ENCODE measurements at regions not wholly inside any gene's neighbourhood (a gene's known extent, or its start where the extent isn't known, plus 50 kb on each side); places are given as distances from the start of the nearest gene placed in this dataset.

DNA sequence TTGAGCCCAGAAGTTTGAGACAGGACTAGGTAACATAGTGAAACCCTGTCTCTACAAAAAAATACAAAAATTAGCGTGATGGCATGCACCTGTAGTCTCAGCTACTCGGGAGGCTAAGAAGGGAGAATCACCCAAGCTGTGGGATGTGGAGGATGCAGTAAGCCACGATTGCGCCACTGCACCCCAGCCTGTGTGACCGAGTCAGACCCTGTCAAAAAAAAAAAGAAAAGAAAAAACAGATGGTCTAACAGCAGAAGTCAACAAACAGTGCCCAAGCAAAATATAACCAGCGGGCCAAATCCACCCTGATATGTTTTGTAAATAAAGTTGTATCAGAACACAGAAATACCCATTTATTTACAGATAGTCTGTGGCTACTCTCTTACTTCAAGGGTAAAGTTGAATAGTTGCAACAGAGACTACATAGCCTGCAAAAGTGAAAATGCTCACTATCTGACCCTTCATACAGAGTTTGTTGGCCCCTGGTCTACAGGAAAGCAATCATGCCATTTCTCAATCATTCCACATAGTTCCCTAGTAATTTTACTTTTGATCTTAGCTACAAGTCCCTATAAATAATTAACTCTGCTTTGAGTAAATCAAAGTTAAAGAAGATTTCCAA is 383.7 kb downstream of the TLE1 start:
- DNase-seq (ENCODE audit: low read depth) = no peak

DNA sequence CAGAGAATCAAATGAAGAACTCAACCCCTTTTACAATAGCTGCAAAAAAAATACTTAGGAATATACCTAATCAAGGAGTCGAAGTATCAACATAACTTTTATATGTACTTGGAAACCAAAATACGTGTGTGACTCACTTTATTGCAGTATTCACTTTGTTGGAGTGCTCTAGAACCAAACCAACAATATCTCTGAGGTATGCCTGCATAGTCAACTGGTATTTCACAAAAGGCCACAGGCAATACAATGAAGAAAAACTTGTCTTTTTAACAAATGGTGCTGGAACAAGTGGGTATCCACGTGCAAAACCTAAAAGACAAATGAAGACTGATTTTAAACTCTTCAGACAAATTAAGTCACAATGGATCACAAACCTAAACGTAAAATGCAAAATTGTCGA is 385.7 kb downstream of the TLE1 start:
- TF ChIP-seq, protein P1, sequence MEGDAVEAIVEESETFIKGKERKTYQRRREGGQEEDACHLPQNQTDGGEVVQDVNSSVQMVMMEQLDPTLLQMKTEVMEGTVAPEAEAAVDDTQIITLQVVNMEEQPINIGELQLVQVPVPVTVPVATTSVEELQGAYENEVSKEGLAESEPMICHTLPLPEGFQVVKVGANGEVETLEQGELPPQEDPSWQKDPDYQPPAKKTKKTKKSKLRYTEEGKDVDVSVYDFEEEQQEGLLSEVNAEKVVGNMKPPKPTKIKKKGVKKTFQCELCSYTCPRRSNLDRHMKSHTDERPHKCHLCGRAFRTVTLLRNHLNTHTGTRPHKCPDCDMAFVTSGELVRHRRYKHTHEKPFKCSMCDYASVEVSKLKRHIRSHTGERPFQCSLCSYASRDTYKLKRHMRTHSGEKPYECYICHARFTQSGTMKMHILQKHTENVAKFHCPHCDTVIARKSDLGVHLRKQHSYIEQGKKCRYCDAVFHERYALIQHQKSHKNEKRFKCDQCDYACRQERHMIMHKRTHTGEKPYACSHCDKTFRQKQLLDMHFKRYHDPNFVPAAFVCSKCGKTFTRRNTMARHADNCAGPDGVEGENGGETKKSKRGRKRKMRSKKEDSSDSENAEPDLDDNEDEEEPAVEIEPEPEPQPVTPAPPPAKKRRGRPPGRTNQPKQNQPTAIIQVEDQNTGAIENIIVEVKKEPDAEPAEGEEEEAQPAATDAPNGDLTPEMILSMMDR (IDR thresholded peaks at IDR 0.05; ENCODE audit: control insufficient read depth, extremely low read depth, insufficient read depth) = no peak
- no peak for DNase-seq (ENCODE audit: low read depth)
- no peak overlapping the region for H3K4me3 ChIP-seq (ENCODE audit: low read depth, low read length)

More for the DNA sequence above, 383.7 kb downstream of the TLE1 start:
- TF ChIP-seq, protein P1 (IDR thresholded peaks at IDR 0.05; ENCODE audit: control insufficient read depth, extremely low read depth, insufficient read depth) = no peak
- no peak overlapping the region for H3K4me3 ChIP-seq (ENCODE audit: low read depth, low read length)

DNA sequence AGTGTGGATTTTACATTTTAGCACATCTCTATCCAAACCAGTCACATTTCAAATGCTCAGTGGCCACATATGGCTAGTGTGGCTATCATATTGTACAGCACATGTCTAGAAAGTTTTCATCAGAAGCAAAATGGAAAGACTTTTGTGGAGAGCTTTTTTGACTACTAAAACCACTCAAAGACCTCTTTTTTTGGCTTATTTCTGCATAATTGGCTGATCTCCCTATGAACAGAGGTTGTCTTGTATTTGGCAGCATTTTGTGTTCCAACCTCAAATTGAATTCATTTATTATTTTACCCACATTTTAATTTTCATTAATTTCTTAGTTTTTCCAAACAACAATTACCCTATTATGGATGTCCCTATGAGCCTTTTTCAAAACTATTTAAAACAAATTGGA is 395.7 kb downstream of the TLE1 start:
- no peak overlapping the region for H3K4me3 ChIP-seq (ENCODE audit: low read depth, low read length)
- TF ChIP-seq, protein P1 (IDR thresholded peaks at IDR 0.05; ENCODE audit: control insufficient read depth, extremely low read depth, insufficient read depth) = no peak
- no peak for DNase-seq (ENCODE audit: low read depth)

DNA sequence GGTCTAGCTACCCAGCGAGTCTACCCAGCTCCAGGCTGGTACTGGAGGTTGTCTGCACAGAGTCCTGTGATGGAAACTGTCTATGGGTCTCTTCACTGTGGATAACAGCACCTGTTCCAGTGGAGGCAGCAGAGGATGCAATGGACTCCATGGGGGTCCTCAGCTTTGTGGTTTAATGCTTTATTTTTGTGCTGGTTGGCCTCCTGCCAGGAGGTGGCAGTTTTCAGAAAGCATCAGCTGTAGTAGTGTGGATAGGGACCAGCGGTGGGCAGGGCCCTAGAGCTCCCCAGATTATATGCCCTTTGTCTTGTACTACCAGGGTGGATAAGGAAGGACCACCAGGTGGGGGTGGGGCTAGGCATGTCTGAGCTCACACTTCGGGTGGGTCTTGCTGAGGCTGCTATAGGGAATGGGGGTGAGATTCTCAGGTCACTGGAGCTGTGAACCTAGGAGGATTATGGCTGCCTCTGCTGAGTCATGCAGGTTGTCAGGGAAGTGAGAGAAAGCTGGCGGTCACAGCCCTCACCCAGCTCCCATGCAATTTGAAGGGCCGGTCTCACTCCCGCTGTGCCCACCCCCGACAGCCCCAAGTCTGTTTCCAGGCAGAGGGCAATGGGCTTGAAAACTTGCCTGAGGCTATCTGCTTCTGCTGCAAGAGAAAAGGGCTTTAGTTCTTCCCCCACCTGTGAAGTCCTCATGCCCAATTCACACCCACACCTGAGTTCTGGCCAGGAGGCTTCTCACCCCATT is 397.1 kb downstream of the TLE1 start:
- DNase-seq (ENCODE audit: low read depth) = no peak
- TF ChIP-seq, protein P1 (IDR thresholded peaks at IDR 0.05; ENCODE audit: control insufficient read depth, extremely low read depth, insufficient read depth) = no peak

DNA sequence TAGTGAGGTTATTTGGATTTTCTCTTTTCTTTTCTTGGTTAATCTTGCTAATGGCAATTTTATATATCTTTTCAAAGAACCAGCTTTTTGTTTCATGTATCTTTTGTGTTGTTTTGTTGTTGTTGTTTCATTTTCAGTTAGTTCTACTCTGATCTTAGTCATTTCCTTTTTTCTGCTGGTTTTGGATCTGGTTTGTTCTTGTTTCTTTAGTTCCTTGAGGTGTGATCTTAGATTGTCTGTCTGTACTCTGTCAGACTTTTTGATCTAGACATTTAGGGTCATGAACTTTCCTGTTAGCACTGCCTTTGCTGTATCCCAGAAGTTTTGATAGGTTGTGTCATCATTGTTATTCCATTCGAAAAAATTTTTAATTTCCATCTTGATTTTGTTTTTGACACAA is 399.7 kb downstream of the TLE1 start:
- no peak for DNase-seq (ENCODE audit: low read depth)
- H3K4me3 ChIP-seq (ENCODE audit: low read depth, low read length) = no peak overlapping the region
- TF ChIP-seq, protein P1 (IDR thresholded peaks at IDR 0.05; ENCODE audit: control insufficient read depth, extremely low read depth, insufficient read depth) = no peak

More for the DNA sequence above, 397.1 kb downstream of the TLE1 start:
- no peak overlapping the region for H3K4me3 ChIP-seq (ENCODE audit: low read depth, low read length)

DNA sequence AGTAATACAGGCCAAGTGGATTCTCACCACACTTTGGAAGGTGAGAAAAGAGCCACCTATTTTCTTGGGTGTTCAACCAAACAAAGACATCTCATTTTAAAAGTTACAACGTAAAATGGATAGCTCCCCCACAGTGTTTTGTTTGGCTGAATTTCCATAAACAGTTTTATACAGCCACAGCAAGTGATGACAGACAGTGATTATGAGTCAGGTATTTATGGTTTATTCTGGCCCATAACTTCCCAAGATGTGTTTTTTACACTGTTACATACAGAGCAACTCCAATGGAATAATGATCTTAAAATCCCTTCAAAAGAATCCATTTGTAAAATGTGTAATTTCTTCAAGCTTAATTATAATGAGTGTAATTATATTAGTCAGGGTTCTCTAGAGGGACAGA is 421.3 kb downstream of the TLE1 start:
- TF ChIP-seq, protein P1 (IDR thresholded peaks at IDR 0.05; ENCODE audit: control insufficient read depth, extremely low read depth, insufficient read depth) = no peak
- H3K4me3 ChIP-seq (ENCODE audit: low read depth, low read length) = no peak overlapping the region
- DNase-seq (ENCODE audit: low read depth) = no peak
